IMR-90 (cell line): ENCODE measurements at regions not wholly inside any gene's neighbourhood (a gene's known extent, or its start where the extent isn't known, plus 50 kb on each side); places are given as distances from the start of the nearest gene placed in this dataset.

ENCODE experiments used
- BHLHE40 ChIP-seq: fragments of 150-350 bp; IDR thresholded peaks from 2 replicates; pipeline ENCODE4 v1.6.1; 2016; ENCODE audit warnings: mild to moderate bottlenecking, low read depth, low read length
- CEBPB ChIP-seq: IDR thresholded peaks from 2 replicates; pipeline ENCODE4 v1.6.1; 2012; ENCODE audit warnings: low read depth, low read length, improper control_type of control experiment
- MAFK ChIP-seq: IDR thresholded peaks from 2 replicates; pipeline ENCODE4 v1.6.1; 2012; ENCODE audit warnings: low read depth, low read length, improper control_type of control experiment
- MAZ ChIP-seq: IDR thresholded peaks from 2 replicates; pipeline ENCODE4 v1.6.1; 2012; ENCODE audit warnings: low read depth, mild to moderate bottlenecking, low read length, improper control_type of control experiment, moderate library complexity, borderline replicate concordance
- MXI1 ChIP-seq: IDR thresholded peaks from 2 replicates; pipeline ENCODE4 v1.6.1; 2012; ENCODE audit warnings: low read depth, mild to moderate bottlenecking, low read length, moderate library complexity, borderline replicate concordance
- POLR2A ChIP-seq: IDR thresholded peaks from 2 replicates; pipeline ENCODE4 v1.6.1; 2012; ENCODE audit warnings: mild to moderate bottlenecking, low read depth, low read length
- RAD21 ChIP-seq: IDR thresholded peaks from 2 replicates; pipeline ENCODE4 v1.6.1; 2012; ENCODE audit warnings: low read length, improper control_type of control experiment
- RFX5 ChIP-seq: IDR thresholded peaks from 2 replicates; pipeline ENCODE4 v1.8.0; 2012; ENCODE audit warnings: low read depth, mild to moderate bottlenecking, low read length, moderate library complexity
- SMC3 ChIP-seq: fragments of 150-350 bp; IDR thresholded peaks from 2 replicates; pipeline ENCODE4 v1.6.1; 2016; ENCODE audit warnings: low read depth, mild to moderate bottlenecking, antibody characterized with exemption, low read length, moderate library complexity
- TF ChIP-seq, protein P1 (sequence below): fragments of 150-350 bp; IDR thresholded peaks from 2 replicates; pipeline ENCODE4 v1.6.1; 2017; ENCODE audit warnings: mild to moderate bottlenecking, antibody characterized with exemption, low read length, low read depth
- TF ChIP-seq, protein P2 (sequence below): conservative IDR thresholded peaks from 2 replicates; pipeline ENCODE4 v1.5.1; 2012; ENCODE audit warnings: mild to moderate bottlenecking, low read depth, low read length, improper control_type of control experiment
- TF ChIP-seq, protein P3 (sequence below): fragments of 150-350 bp; IDR thresholded peaks from 2 replicates; pipeline ENCODE4 v1.6.1; 2016; ENCODE audit warnings: low read depth, mild to moderate bottlenecking, low read length, moderate library complexity, borderline replicate concordance

DNA sequence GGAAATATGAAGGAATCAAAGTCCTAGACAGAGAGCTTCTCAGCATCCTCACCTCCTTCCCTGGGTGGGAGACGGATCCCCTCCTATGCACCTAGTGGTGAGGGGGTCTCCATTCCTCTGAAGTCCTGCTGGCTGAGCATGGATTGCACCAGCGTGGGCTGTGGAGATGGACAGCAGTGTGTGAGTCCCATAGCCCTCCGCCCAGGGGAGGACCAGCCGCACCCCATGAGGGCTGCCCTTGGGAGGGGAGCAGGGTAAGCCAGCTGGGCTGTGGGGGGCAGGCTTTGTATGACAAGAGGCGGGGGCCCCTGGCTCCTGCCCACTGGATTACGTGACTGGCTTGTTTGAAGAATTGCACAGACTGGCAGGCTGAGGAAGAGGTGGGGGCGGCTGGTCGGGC, 768.2 kb downstream of the GALR1 start:
- TF ChIP-seq, protein P1, sequence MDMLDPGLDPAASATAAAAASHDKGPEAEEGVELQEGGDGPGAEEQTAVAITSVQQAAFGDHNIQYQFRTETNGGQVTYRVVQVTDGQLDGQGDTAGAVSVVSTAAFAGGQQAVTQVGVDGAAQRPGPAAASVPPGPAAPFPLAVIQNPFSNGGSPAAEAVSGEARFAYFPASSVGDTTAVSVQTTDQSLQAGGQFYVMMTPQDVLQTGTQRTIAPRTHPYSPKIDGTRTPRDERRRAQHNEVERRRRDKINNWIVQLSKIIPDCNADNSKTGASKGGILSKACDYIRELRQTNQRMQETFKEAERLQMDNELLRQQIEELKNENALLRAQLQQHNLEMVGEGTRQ = no peak
- TF ChIP-seq, protein P2, sequence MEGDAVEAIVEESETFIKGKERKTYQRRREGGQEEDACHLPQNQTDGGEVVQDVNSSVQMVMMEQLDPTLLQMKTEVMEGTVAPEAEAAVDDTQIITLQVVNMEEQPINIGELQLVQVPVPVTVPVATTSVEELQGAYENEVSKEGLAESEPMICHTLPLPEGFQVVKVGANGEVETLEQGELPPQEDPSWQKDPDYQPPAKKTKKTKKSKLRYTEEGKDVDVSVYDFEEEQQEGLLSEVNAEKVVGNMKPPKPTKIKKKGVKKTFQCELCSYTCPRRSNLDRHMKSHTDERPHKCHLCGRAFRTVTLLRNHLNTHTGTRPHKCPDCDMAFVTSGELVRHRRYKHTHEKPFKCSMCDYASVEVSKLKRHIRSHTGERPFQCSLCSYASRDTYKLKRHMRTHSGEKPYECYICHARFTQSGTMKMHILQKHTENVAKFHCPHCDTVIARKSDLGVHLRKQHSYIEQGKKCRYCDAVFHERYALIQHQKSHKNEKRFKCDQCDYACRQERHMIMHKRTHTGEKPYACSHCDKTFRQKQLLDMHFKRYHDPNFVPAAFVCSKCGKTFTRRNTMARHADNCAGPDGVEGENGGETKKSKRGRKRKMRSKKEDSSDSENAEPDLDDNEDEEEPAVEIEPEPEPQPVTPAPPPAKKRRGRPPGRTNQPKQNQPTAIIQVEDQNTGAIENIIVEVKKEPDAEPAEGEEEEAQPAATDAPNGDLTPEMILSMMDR = no peak
- no peak for TF ChIP-seq MXI1
- no peak for TF ChIP-seq MAZ
- TF ChIP-seq, protein P3, sequence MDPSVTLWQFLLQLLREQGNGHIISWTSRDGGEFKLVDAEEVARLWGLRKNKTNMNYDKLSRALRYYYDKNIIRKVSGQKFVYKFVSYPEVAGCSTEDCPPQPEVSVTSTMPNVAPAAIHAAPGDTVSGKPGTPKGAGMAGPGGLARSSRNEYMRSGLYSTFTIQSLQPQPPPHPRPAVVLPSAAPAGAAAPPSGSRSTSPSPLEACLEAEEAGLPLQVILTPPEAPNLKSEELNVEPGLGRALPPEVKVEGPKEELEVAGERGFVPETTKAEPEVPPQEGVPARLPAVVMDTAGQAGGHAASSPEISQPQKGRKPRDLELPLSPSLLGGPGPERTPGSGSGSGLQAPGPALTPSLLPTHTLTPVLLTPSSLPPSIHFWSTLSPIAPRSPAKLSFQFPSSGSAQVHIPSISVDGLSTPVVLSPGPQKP = no peak
- no peak for TF ChIP-seq POLR2A
- TF ChIP-seq RAD21 = no peak
- no peak for TF ChIP-seq CEBPB
- TF ChIP-seq MAFK = no peak
- no peak for TF ChIP-seq RFX5
- no peak for TF ChIP-seq BHLHE40
- no peak for TF ChIP-seq SMC3
